ENCODE measurements at regions not wholly inside any gene's neighbourhood (a gene's known extent, or its start where the extent isn't known, plus 50 kb on each side); places are given as distances from the start of the nearest gene placed in this dataset.

- Histone ChIP-seq H3K4me1 (ENCODE audit: control insufficient read depth in 1 of 2, low read depth in 2 of 2) (peaks cover 0 to 6% of the 10 kb centered on the region in 2 donors), H3K27ac (peak overlapping the region in 1 of 2 donors; percentile 10), H3K36me3 (no peaks in the 10 kb centered on the region), H3K27me3 (replicated peaks; ENCODE audit: insufficient read depth) (no peaks in the 10 kb centered on the region), H3K9me3 (no peaks in the 10 kb centered on the region), H3K4me3 (peak overlapping the region; percentile 67)
- TF ChIP-seq CTCF (IDR thresholded peaks at IDR 0.05), result peak; percentile 79
- ATAC-seq (ENCODE audit: insufficient number of reproducible peaks, low FRiP score, low read depth), result no peak
- no peak for DNase-seq (ENCODE audit: low spot score)
Measured at GRCh38 chr14:53306267-53306721, 153.2 kb upstream of the DDHD1 start.

DNA sequence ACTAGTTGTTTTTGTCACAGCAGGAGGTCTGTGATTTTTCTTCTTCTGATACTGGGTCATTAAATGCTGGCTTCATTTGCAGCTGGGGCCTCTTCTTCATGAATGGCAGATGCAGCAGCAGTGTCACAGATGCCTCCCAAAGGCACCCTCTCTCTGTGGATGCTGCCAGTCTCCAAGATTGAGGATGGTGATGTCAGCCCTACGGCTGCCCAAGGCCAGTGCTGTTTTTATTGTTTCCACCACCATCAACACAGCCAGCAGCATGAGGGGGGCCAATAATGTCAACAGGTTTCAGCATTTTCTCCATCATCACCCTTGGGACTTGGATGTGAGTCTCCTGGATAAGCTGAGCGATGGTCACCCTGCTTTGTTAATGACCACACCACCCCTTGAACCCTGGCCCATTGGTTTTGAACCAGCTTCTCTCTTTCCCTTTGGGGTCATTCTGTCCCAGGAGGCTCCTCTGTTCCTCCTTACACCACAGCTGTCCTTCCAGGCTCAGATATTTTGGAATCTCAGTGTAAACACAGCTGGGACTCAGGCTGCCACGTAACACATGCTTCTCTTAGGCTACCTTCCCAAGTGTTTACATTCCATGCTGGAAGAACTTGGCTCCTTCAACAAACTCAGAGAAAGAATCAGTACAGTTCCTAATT is 151.7 kb upstream of the DDHD1 start:
- Histone ChIP-seq H3K9me3 (no peaks in the 10 kb centered on the region), H3K4me3 (no peak overlapping the region), H3K27me3 (replicated peaks; ENCODE audit: insufficient read depth) (no peaks in the 10 kb centered on the region), H3K4me1 (ENCODE audit: control insufficient read depth in 1 of 2, low read depth in 2 of 2) (peaks cover 0 to 6% of the 10 kb centered on the region in 2 donors), H3K27ac (no peak overlapping the region), H3K36me3 (no peaks in the 10 kb centered on the region)
- DNase-seq (ENCODE audit: low spot score) (no peak), ATAC-seq (ENCODE audit: insufficient number of reproducible peaks, low FRiP score, low read depth) (no peak)
- TF ChIP-seq CTCF (IDR thresholded peaks at IDR 0.05), result no peak

GRCh38 chr14:53295985-53296582 is 143.0 kb upstream of the DDHD1 start:
- TF ChIP-seq CTCF (IDR thresholded peaks at IDR 0.05), result peak; percentile 64
- Histone ChIP-seq H3K36me3 (no peaks in the 10 kb centered on the region), H3K27me3 (replicated peaks; ENCODE audit: insufficient read depth) (no peaks in the 10 kb centered on the region), H3K4me1 (ENCODE audit: control insufficient read depth in 1 of 2, low read depth in 2 of 2) (no peaks in the 10 kb centered on the region), H3K9me3 (no peaks in the 10 kb centered on the region), H3K4me3 (no peak overlapping the region), H3K27ac (no peak overlapping the region)
- DNase-seq (ENCODE audit: low spot score), result no peak
- ATAC-seq (ENCODE audit: insufficient number of reproducible peaks, low FRiP score, low read depth), result no peak

DNA sequence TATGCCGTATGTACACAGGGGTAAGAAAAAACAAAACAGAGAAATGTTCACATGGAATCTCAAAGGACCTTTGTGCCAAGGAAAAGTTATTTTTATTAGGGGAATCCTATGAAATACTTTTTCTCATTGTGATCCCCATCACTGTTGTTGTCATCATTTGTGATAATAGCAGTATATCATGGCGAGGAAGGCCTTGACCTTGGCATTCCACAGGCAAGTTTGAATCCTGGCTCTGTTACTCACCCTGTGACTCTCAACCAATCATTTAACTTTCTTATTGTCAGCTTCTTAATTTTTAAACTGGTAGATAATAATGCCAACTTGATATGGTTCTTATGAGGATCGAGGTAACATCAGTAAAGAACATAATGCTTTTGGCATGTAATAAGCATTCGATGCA is 142.2 kb upstream of the DDHD1 start:
- no peaks in the 10 kb centered on the region for H3K27me3 ChIP-seq (replicated peaks; ENCODE audit: insufficient read depth)
- H3K36me3 ChIP-seq, result no peaks in the 10 kb centered on the region
- H3K4me1 ChIP-seq (ENCODE audit: control insufficient read depth in 1 of 2, low read depth in 2 of 2), result no peaks in the 10 kb centered on the region
- H3K27ac ChIP-seq, result no peak overlapping the region
- ATAC-seq (ENCODE audit: insufficient number of reproducible peaks, low FRiP score, low read depth) (no peak), DNase-seq (ENCODE audit: low spot score) (no peak)
- no peak for TF ChIP-seq CTCF (IDR thresholded peaks at IDR 0.05)
- no peaks in the 10 kb centered on the region for H3K9me3 ChIP-seq
- no peak overlapping the region for H3K4me3 ChIP-seq

- DNase-seq (ENCODE audit: low spot score) (no peak), ATAC-seq (ENCODE audit: insufficient number of reproducible peaks, low FRiP score, low read depth) (no peak)
- H3K4me3 ChIP-seq, result no peak overlapping the region
- no peaks in the 10 kb centered on the region for H3K36me3 ChIP-seq
- no peaks in the 10 kb centered on the region for H3K4me1 ChIP-seq (ENCODE audit: control insufficient read depth in 1 of 2, low read depth in 2 of 2)
- H3K27me3 ChIP-seq (replicated peaks; ENCODE audit: insufficient read depth), result no peaks in the 10 kb centered on the region
- TF ChIP-seq CTCF (IDR thresholded peaks at IDR 0.05), result no peak
- peaks cover 5% of the 10 kb centered on the region for H3K9me3 ChIP-seq
- no peak overlapping the region for H3K27ac ChIP-seq
Measured at GRCh38 chr14:53286301-53286700, 133.2 kb upstream of the DDHD1 start.
